Thymus (tissue), 11 donors: ENCODE measurements at regions not wholly inside any gene's neighbourhood (a gene's known extent, or its start where the extent isn't known, plus 50 kb on each side); places are given as distances from the start of the nearest gene placed in this dataset.

Experiments used
- DNase-seq, 9 donors: peaks; one replicate each; pipeline ENCODE4 v3.0.0-alpha.2; 2013; ENCODE audit warnings: low spot score in 9 of 9, low read depth in 6 of 9, missing footprints in 1 of 9
- H3K27ac ChIP-seq, 2 donors: one replicate each; pipeline ENCODE4 v1.5.1; 2013; ENCODE audit warnings: control low read depth in 1 of 2, low read depth in 1 of 2, low read length in 1 of 2, mild to moderate bottlenecking in 1 of 2, moderate library complexity in 1 of 2
- H3K27me3 ChIP-seq, 2 donors: one replicate each; pipeline ENCODE4 v1.5.1; 2013; ENCODE audit warnings: low read length in 1 of 2; ENCODE audit not compliant: control insufficient read depth in 2 of 2, insufficient read depth in 1 of 2
- H3K36me3 ChIP-seq, 2 donors: one replicate each; pipeline ENCODE4 v1.5.1; 2013; ENCODE audit warnings: low read length in 1 of 2, mild to moderate bottlenecking in 1 of 2, moderate library complexity in 1 of 2; ENCODE audit not compliant: control insufficient read depth in 2 of 2, insufficient read depth in 2 of 2
- H3K4me1 ChIP-seq, 2 donors: one replicate each; pipeline ENCODE4 v1.5.1; 2013; ENCODE audit warnings: low read length in 2 of 2; ENCODE audit not compliant: control insufficient read depth in 2 of 2, insufficient read depth in 2 of 2
- H3K4me3 ChIP-seq, 2 donors: one replicate each; pipeline ENCODE4 v1.5.1; 2013; ENCODE audit warnings: low read length in 2 of 2, control low read depth in 1 of 2, mild to moderate bottlenecking in 1 of 2
- H3K9me3 ChIP-seq, 2 donors: one replicate each; pipeline ENCODE4 v1.5.1; 2013; ENCODE audit warnings: low read length in 1 of 2, mild to moderate bottlenecking in 1 of 2; ENCODE audit not compliant: control insufficient read depth in 2 of 2, insufficient read depth in 1 of 2
- WGBS: extraction: QIAGEN DNeasy Blood & Tissue Kit; methylation state at CpG from one replicate; pipeline ENCODE4 v1.1.7; 2013; 5-methylcytosine and 5-hydroxymethylcytosine counted together
- donor health status: healthy.

DNA sequence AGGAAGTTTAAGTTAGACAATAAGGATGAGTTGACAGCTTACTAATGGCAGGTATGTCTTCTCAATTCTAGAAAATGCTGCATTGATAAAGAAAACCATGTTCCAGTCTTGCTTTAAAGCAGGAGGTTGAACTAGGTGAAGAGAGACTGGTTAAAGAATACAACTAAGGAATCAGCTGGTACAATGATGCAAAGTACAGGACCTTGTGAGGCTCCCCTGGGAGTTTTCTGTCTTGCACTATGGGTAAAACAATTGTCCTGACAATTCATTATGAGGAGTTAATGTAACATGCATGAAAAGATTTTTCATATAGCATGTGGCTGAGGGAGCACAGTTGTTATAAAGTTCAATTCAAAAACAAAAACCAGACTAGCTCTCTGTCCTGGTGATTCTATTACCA lies 157.2 kb downstream of the BMP2 start:
- H3K9me3 ChIP-seq = no peaks in the 10 kb centered on the region
- no peaks in the 10 kb centered on the region for H3K36me3 ChIP-seq
- H3K27me3 ChIP-seq = no peaks in the 10 kb centered on the region
- H3K4me3 ChIP-seq = no peak overlapping the region
- no peaks in the 10 kb centered on the region for H3K4me1 ChIP-seq
- no peak for DNase-seq
- no peak overlapping the region for H3K27ac ChIP-seq

DNA sequence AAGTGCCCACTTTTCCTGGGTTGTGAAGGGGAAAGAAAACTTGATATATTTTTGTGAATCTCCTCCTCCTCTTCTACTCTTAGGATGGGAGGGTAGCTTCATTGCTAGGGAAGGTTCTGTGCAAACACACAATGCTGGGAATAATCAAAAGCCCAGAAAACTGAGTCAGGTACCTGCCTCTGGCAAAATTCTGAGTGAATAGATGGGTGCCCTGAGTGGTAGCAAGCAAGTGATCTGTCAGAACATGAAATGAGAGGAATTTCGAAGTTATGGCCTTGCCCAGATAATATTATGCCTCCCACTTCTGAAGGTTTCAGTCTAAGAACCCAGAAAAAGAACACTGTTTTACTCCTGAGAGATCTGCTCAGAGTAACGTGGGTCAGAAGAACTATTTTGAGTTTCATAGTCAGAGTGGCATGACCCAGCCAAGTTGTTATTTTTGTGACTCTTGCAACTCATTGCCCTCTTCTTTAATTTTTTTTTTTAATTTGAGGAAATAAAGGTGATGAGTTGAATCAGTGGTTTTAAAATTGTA lies 158.3 kb downstream of the BMP2 start:
- Histone ChIP-seq H3K27me3 (no peaks in the 10 kb centered on the region), H3K27ac (no peak overlapping the region), H3K9me3 (no peaks in the 10 kb centered on the region), H3K4me3 (no peak overlapping the region), H3K4me1 (no peaks in the 10 kb centered on the region), H3K36me3 (no peaks in the 10 kb centered on the region)
- 81% methylated on average over 2 of the region's 2 CpGs for WGBS
- no peak for DNase-seq

DNA sequence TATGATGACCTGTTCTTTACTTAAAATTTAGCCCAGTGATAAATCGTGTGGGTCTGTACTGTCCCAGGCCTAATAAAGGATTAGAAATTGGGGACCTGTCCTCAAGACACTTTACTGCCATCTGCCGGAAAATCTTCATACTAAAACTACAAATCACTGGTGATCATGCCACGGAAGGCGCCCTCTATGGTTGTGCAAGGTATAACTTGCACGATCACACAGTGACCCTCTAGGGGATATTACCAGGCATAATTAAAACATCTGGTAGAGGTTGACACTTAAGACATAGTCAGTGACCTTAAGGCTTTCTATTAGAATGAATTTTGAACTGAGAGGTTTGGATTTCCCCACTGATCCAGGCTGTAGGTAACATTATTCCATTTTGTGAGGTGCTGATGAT lies 172.6 kb downstream of the BMP2 start:
- H3K9me3 ChIP-seq = no peaks in the 10 kb centered on the region
- no peaks in the 10 kb centered on the region for H3K36me3 ChIP-seq
- H3K4me1 ChIP-seq = no peaks in the 10 kb centered on the region
- no peak overlapping the region for H3K27ac ChIP-seq
- H3K4me3 ChIP-seq = no peak overlapping the region
- no peak for DNase-seq
- WGBS = 62% methylated on average over 5 of the region's 5 CpGs
- H3K27me3 ChIP-seq = no peaks in the 10 kb centered on the region

DNA sequence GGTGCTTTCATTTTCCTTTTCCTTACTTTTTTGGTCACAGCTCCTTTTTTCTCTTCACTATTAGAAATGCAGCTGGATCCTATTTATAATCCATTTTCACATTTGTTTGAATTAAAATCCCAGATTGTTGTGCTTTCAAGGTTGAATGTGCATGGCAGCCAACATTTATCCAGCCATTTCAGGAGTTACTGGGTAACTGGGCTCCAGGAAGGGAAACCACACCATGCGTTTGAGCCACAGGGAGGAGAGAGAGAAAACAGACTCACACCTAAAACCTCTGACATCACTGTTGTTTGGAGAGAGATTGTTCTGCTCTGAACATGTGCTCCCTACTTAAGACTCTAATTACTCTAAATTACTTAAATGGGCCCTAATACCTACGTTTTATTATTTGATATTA lies 173.4 kb downstream of the BMP2 start:
- Histone ChIP-seq H3K4me3 (no peak overlapping the region), H3K27ac (no peak overlapping the region), H3K36me3 (no peaks in the 10 kb centered on the region), H3K4me1 (no peaks in the 10 kb centered on the region), H3K9me3 (no peaks in the 10 kb centered on the region), H3K27me3 (no peaks in the 10 kb centered on the region)
- 28% methylated on average over 2 of the region's 2 CpGs for WGBS
- no peak for DNase-seq

DNA sequence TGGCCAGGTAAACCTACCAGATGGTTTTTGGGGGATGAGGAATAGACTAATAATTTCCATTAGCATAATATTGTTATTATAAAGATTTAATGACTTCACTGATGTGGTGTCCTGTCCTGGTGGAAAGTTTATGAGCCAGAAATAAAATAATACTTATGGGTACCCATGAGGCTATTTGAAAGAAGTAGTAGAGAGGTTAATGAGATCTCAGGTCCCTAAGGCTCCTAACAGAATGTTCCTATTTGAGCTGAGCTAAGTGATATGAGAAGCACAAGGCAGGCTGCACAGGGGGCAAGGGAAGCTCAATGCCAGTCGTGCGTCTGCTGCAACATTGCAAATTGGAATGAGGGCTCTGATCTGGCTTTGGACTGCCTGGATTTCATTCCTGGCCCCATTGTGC lies 174.1 kb downstream of the BMP2 start:
- Histone ChIP-seq H3K27ac (no peak overlapping the region), H3K27me3 (no peaks in the 10 kb centered on the region), H3K4me3 (no peak overlapping the region), H3K36me3 (no peaks in the 10 kb centered on the region), H3K9me3 (no peaks in the 10 kb centered on the region), H3K4me1 (no peaks in the 10 kb centered on the region)
- DNase-seq = no peak
- WGBS = 100% methylated on average over 2 of the region's 2 CpGs

DNA sequence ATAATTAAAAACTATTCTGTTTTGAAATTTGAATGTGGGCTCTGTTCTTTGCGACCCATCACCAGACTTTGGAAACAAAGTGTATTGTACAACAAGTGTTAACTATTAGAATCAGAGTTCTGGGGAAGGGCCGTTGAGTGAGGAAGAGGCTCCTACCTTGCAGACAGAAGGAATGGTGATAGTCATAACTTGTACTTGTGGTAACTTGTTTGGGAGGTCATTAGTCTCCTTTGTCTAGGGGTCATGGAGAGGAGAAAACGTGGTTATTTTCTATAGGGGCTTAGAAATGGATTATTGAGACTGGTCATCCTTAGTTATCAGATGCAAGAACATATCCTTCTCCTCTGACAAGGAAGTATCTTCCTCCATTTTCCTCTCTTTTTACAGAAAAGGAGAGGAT lies 174.8 kb downstream of the BMP2 start:
- no peaks in the 10 kb centered on the region for H3K36me3 ChIP-seq
- no peak for DNase-seq
- no peaks in the 10 kb centered on the region for H3K9me3 ChIP-seq
- H3K4me1 ChIP-seq = no peaks in the 10 kb centered on the region
- H3K4me3 ChIP-seq = no peak overlapping the region
- 89% methylated on average over 3 of the region's 3 CpGs for WGBS
- no peaks in the 10 kb centered on the region for H3K27me3 ChIP-seq
- no peak overlapping the region for H3K27ac ChIP-seq

DNA sequence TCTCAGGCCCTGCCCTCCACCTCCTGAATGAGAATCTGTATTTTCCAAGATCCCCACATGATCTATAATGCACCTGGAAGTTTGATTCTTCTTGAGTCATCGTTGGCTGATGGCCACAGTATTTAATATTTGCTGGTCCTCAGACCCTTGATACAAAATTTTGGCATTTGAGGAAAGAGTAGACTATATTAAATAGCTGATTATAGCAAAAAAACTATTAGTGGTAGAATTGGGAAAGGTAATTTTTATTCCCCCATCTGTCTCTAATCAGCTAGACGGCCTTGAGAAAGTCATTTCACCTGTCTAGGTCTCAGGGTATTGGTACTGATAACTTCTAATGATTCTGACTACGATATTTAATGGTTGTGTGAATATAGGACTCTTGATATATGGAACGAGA lies 176.8 kb downstream of the BMP2 start:
- 90% methylated on average over 4 of the region's 4 CpGs for WGBS
- Histone ChIP-seq H3K4me1 (no peaks in the 10 kb centered on the region), H3K36me3 (no peaks in the 10 kb centered on the region), H3K27ac (no peak overlapping the region), H3K9me3 (no peaks in the 10 kb centered on the region), H3K27me3 (no peaks in the 10 kb centered on the region), H3K4me3 (no peak overlapping the region)
- no peak for DNase-seq

DNA sequence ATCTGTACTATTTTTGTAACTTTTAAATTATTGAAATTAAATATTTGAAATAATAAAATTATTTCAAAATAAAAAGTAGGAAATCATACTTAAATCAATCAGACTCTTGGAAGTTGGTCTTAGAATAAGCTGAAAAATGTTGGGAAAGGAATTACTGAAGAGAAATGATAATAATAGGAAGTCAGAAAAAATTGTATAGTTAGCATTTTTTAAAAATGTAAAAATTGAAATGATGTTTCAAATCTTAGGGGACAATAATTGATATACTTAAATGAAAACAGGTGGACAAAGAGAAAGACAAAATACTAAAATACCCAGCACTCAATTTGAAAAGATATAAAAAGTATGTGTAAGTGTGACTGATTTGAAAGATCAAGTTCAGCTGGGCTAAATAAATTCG lies 186.1 kb downstream of the BMP2 start:
- no peak overlapping the region for H3K27ac ChIP-seq
- no peak for DNase-seq
- WGBS = 77% methylated on average over 1 of the region's 1 CpG
- no peak overlapping the region for H3K4me3 ChIP-seq
- no peaks in the 10 kb centered on the region for H3K27me3 ChIP-seq
- no peaks in the 10 kb centered on the region for H3K4me1 ChIP-seq
- H3K9me3 ChIP-seq = no peaks in the 10 kb centered on the region
- H3K36me3 ChIP-seq = no peaks in the 10 kb centered on the region

DNA sequence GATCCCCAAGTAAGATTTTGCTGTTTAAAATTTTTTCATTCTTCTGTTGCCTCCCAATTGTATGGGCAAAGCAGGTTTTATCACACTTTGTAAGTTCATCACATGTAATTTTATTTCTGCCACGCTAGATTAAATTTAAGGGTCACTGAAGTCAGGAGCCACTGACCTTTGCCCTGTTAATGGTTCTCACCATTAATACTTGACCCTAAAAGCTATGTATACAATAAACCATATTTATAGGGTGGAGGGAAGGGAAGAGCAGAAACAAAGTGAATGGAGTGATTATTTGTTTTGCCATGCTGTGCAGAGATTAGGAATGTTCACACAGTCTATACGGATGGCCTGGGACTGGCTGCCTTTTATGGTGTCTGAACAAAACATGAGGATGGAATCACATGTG lies 186.7 kb downstream of the BMP2 start:
- Histone ChIP-seq H3K27ac (no peak overlapping the region), H3K9me3 (no peaks in the 10 kb centered on the region), H3K4me1 (no peaks in the 10 kb centered on the region), H3K36me3 (no peaks in the 10 kb centered on the region), H3K27me3 (no peaks in the 10 kb centered on the region), H3K4me3 (no peak overlapping the region)
- no peak for DNase-seq
- WGBS = 90% methylated on average over 2 of the region's 2 CpGs

DNA sequence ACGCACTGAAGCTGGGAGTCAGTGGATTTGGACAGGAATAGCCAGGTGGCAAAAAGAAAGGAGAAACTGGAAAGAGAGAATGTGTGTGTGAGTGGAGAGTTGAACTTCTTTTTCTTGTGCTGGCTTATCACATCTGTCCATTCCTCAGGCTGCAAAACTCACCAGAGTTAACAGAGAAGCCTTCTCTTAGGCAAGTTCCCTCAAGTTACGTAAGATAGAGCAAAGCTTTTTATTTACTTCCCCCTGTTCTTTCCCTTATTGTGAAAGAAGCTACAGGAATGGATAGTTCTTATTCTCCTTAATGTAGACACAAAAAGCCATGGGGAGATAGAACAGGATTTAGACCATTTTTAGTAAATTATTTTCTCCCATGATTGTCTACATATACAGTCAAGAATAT lies 188.6 kb downstream of the BMP2 start:
- no peak overlapping the region for H3K27ac ChIP-seq
- H3K9me3 ChIP-seq = no peaks in the 10 kb centered on the region
- H3K36me3 ChIP-seq = no peaks in the 10 kb centered on the region
- no peaks in the 10 kb centered on the region for H3K27me3 ChIP-seq
- no peak overlapping the region for H3K4me3 ChIP-seq
- 95% methylated on average over 2 of the region's 2 CpGs for WGBS
- no peak for DNase-seq
- no peaks in the 10 kb centered on the region for H3K4me1 ChIP-seq
